ENCODE measurements at regions not wholly inside any gene's neighbourhood (a gene's known extent, or its start where the extent isn't known, plus 50 kb on each side); places are given as distances from the start of the nearest gene placed in this dataset.

- FAIRE-seq = peak; percentile 91
These were observed 330.0 kb upstream of the PMFBP1 start for GRCh38 chr16:72501739-72502593.

GRCh38 chr16:72500545-72500944, 328.6 kb upstream of the PMFBP1 start:
- no peak for FAIRE-seq

- FAIRE-seq = no peak
These were observed 321.9 kb upstream of the PMFBP1 start for GRCh38 chr16:72493716-72494415.

GRCh38 chr16:72487283-72487682, 315.3 kb upstream of the PMFBP1 start:
- FAIRE-seq = no peak

- no peak for FAIRE-seq
These were observed 310.7 kb upstream of the PMFBP1 start for GRCh38 chr16:72482695-72483094.

- FAIRE-seq = no peak
These were observed 309.5 kb upstream of the PMFBP1 start for GRCh38 chr16:72481419-72481818.

GRCh38 chr16:72480911-72481310, 309.0 kb upstream of the PMFBP1 start:
- FAIRE-seq = no peak

GRCh38 chr16:72475688-72476087, 303.7 kb upstream of the PMFBP1 start:
- FAIRE-seq = no peak

- no peak for FAIRE-seq
These were observed 302.7 kb upstream of the PMFBP1 start for GRCh38 chr16:72474501-72475123.

- no peak for FAIRE-seq
These were observed 301.7 kb upstream of the PMFBP1 start for GRCh38 chr16:72473631-72474030.

- no peak for FAIRE-seq
These were observed 299.5 kb upstream of the PMFBP1 start for GRCh38 chr16:72471317-72471924.

GRCh38 chr16:72470541-72470940, 298.6 kb upstream of the PMFBP1 start:
- FAIRE-seq = no peak

- no peak for FAIRE-seq
These were observed 298.0 kb upstream of the PMFBP1 start for GRCh38 chr16:72469932-72470331.

GRCh38 chr16:72468582-72468981, 296.6 kb upstream of the PMFBP1 start:
- FAIRE-seq = no peak

GRCh38 chr16:72467157-72467759, 295.3 kb upstream of the PMFBP1 start:
- peak; percentile 87 for FAIRE-seq

- no peak for FAIRE-seq
These were observed 292.8 kb upstream of the PMFBP1 start for GRCh38 chr16:72464597-72465368.

- FAIRE-seq = no peak
These were observed 292.1 kb upstream of the PMFBP1 start for GRCh38 chr16:72464052-72464451.

- FAIRE-seq = no peak
These were observed 286.1 kb upstream of the PMFBP1 start for GRCh38 chr16:72458035-72458434.

GRCh38 chr16:72457243-72457940, 285.4 kb upstream of the PMFBP1 start:
- no peak for FAIRE-seq

GRCh38 chr16:72455743-72456659, 284.0 kb upstream of the PMFBP1 start:
- FAIRE-seq = no peak

Data from G401.6 (cell line).